Stromal cell of bone marrow (primary cell): ENCODE measurements at regions not wholly inside any gene's neighbourhood (a gene's known extent, or its start where the extent isn't known, plus 50 kb on each side); places are given as distances from the start of the nearest gene placed in this dataset.

ENCODE experiments used
- DNase-seq: peaks from one replicate; pipeline ENCODE4 v3.0.0-alpha.2; 2012; ENCODE audit warnings: low read depth

GRCh38 chr18:69330385-69331005 lies 70.2 kb upstream of the DOK6 start:
- no peak for DNase-seq

GRCh38 chr18:69349912-69350597 lies 50.6 kb upstream of the DOK6 start:
- no peak for DNase-seq
